ENCODE measurements at regions not wholly inside any gene's neighbourhood (a gene's known extent, or its start where the extent isn't known, plus 50 kb on each side); places are given as distances from the start of the nearest gene placed in this dataset.

DNA sequence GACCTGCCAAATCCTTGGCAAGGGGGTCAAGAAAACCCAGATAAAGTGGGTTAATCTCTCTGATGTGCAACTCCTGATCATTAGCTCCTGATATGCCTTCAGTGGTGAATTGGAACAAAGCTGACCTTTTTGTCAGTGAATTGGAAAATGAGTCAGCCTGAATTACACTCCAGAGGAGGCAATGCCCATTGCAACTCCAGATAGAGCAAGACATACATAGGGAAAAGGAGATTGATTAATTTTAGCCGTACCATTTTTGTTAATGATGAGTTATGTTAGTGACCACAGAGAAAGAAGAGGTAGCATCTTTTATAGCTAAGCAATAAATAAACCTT is 195.2 kb upstream of the CADPS start:
- Histone ChIP-seq H3K9ac (ENCODE audit: low read depth, low read length) (no peak overlapping the region), H3K27me3 (ENCODE audit: control insufficient read depth, insufficient read depth, low read length) (no peaks in the 10 kb centered on the region), H3K4me1 (ENCODE audit: control insufficient read depth, insufficient read depth, low read length) (no peaks in the 10 kb centered on the region), H3K9me3 (ENCODE audit: control insufficient read depth, insufficient read depth, low read length) (no peaks in the 10 kb centered on the region), H3K4me3 (ENCODE audit: low read depth, low read length) (no peak overlapping the region), H3K36me3 (ENCODE audit: control insufficient read depth, insufficient read depth, low read length) (no peaks in the 10 kb centered on the region)

DNA sequence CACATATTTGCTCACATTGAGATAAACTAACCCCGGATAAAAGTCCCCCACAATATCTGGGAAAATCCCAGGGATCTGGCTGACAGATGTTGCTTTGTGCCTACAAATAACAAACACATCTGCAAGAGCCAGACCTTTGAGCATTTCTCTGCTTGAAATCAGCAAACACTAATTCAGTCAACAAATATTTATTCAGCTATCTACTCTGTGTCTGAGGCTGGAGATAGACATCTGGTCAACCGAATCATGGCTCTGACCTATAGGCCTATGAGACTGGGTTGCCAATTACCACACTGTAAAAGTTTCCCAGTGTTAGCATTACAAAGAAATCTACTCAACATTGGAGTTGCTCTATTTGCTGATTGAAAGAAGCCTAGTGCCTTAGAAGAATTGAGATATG is 201.1 kb upstream of the CADPS start:
- no peaks in the 10 kb centered on the region for H3K9me3 ChIP-seq (ENCODE audit: control insufficient read depth, insufficient read depth, low read length)
- H3K4me1 ChIP-seq (ENCODE audit: control insufficient read depth, insufficient read depth, low read length) = peaks cover 6% of the 10 kb centered on the region
- no peak overlapping the region for H3K9ac ChIP-seq (ENCODE audit: low read depth, low read length)
- no peaks in the 10 kb centered on the region for H3K36me3 ChIP-seq (ENCODE audit: control insufficient read depth, insufficient read depth, low read length)
- H3K27me3 ChIP-seq (ENCODE audit: control insufficient read depth, insufficient read depth, low read length) = no peaks in the 10 kb centered on the region
- no peak overlapping the region for H3K4me3 ChIP-seq (ENCODE audit: low read depth, low read length)

DNA sequence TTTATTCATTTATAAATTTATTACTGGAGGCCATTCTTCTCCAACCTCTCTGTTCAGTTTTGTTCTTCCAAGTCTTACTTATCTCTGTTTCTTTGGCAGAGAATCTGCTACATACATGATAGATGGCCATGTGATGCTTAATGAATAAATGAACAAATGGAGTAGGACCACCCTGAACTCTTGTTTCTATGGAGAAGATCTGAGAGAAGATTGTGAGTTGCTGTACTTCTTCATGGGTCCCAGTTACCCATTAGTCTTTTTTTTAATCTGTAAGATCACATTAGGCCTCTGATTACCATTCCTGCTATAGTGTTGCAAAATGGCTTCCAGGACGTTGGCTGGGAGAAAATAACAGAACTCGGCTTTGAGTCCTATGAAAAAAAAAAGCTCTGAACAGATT is 191.9 kb upstream of the SYNPR start:
- no peaks in the 10 kb centered on the region for H3K36me3 ChIP-seq (ENCODE audit: control insufficient read depth, insufficient read depth, low read length)
- H3K9ac ChIP-seq (ENCODE audit: low read depth, low read length) = no peak overlapping the region
- no peaks in the 10 kb centered on the region for H3K9me3 ChIP-seq (ENCODE audit: control insufficient read depth, insufficient read depth, low read length)
- H3K4me3 ChIP-seq (ENCODE audit: low read depth, low read length) = no peak overlapping the region
- peaks cover 16% of the 10 kb centered on the region for H3K4me1 ChIP-seq (ENCODE audit: control insufficient read depth, insufficient read depth, low read length)
- no peaks in the 10 kb centered on the region for H3K27me3 ChIP-seq (ENCODE audit: control insufficient read depth, insufficient read depth, low read length)

DNA sequence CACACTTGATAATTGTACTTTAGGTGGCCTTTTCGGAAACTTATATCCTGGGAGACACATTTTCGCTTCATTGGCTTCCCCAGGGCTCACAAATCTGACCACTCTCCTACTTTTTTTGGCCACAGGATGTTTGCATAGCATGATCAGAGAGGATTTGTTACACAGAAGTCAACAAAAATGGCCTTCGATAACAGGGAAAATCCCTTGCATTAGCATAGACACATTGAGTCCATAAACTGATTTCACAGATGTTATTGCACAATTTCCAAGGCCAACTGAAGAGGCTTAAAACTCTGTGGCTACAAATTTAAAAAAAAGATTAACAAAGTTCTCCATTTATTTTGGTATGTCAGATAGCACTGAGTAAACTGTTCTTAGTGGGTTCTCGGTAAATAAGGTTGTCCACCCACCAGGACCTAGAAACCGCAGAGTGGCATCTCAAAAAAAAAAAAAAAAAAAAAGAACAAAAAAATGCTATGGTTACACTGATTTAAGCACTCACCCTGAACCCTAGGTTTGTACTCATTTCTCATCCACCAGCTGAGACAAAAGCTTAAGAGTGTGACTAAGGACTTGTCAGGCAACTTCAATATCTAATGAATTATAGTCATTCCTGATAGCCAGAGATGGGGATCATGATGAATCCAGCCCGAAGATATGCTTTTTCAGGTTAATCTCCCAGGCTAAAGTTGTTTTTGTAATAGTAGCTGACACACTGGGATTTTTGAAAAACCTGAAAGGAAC is 188.9 kb upstream of the SYNPR start:
- H3K9me3 ChIP-seq (ENCODE audit: control insufficient read depth, insufficient read depth, low read length) = no peaks in the 10 kb centered on the region
- no peak overlapping the region for H3K4me3 ChIP-seq (ENCODE audit: low read depth, low read length)
- H3K27me3 ChIP-seq (ENCODE audit: control insufficient read depth, insufficient read depth, low read length) = no peaks in the 10 kb centered on the region
- no peaks in the 10 kb centered on the region for H3K36me3 ChIP-seq (ENCODE audit: control insufficient read depth, insufficient read depth, low read length)
- H3K4me1 ChIP-seq (ENCODE audit: control insufficient read depth, insufficient read depth, low read length) = peaks cover 32% of the 10 kb centered on the region
- H3K9ac ChIP-seq (ENCODE audit: low read depth, low read length) = no peak overlapping the region

DNA sequence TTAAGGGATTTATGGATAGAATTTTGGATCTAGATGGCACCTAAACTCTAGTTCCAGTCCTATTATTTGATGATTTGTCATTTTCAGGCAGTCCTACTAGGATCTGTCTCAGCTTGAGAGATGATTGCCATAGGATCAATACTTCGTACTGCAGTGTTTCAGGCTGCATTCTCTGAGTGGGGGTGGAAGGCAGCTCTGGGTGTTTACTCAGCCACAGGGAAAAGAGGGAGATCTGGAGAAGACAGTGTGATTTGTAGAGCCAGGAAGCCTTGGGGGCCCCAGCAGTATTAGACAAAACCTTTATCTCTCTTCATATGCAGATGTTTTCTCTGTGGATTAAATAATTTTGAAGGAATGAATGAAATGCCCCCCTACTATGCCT is 188.4 kb upstream of the SYNPR start:
- H3K4me3 ChIP-seq (ENCODE audit: low read depth, low read length) = no peak overlapping the region
- H3K4me1 ChIP-seq (ENCODE audit: control insufficient read depth, insufficient read depth, low read length) = peaks cover 34% of the 10 kb centered on the region
- H3K27me3 ChIP-seq (ENCODE audit: control insufficient read depth, insufficient read depth, low read length) = no peaks in the 10 kb centered on the region
- no peaks in the 10 kb centered on the region for H3K9me3 ChIP-seq (ENCODE audit: control insufficient read depth, insufficient read depth, low read length)
- no peaks in the 10 kb centered on the region for H3K36me3 ChIP-seq (ENCODE audit: control insufficient read depth, insufficient read depth, low read length)
- H3K9ac ChIP-seq (ENCODE audit: low read depth, low read length) = peak overlapping the region; percentile 42

DNA sequence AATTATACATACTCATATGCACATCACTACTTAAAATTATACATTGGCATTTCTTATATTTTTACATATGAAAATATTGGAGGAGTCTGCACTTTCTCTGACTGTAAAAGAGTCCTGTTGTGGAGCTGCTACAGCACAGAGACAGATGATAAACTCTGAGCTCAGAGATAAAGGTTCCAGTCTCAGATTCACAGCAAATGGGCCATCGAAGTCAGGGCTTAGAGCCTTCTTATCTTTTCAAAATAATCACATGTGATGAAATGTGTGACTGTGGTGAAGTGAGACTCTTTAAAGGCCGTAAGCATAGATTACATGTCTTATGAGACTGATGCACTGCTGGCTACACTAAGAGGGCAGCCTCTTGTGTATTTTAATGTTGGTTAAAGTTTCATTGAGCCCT is 187.5 kb upstream of the SYNPR start:
- H3K4me1 ChIP-seq (ENCODE audit: control insufficient read depth, insufficient read depth, low read length) = peaks cover 40% of the 10 kb centered on the region
- H3K36me3 ChIP-seq (ENCODE audit: control insufficient read depth, insufficient read depth, low read length) = no peaks in the 10 kb centered on the region
- no peak overlapping the region for H3K4me3 ChIP-seq (ENCODE audit: low read depth, low read length)
- no peak overlapping the region for H3K9ac ChIP-seq (ENCODE audit: low read depth, low read length)
- no peaks in the 10 kb centered on the region for H3K9me3 ChIP-seq (ENCODE audit: control insufficient read depth, insufficient read depth, low read length)
- no peaks in the 10 kb centered on the region for H3K27me3 ChIP-seq (ENCODE audit: control insufficient read depth, insufficient read depth, low read length)

DNA sequence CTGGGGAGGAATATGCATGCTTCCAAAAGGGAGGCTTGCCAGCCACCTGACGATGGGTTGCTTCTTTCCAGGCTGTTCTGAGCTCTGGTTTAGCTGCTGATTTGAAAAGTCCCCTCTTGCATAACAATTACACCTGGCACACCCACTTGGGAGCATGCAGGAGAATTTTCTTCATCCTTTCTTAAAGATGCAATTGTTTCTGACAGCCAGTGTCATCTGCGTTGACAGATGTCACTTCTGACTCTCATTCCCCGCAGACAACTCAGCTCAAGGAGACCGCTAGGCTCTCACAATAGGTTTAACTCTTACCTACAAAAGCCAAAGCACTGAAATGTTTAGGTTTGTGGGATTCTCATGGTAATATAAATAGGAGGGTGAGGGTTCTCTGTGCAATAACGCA is 185.6 kb upstream of the SYNPR start:
- Histone ChIP-seq H3K27me3 (ENCODE audit: control insufficient read depth, insufficient read depth, low read length) (no peaks in the 10 kb centered on the region), H3K9ac (ENCODE audit: low read depth, low read length) (no peak overlapping the region), H3K36me3 (ENCODE audit: control insufficient read depth, insufficient read depth, low read length) (no peaks in the 10 kb centered on the region), H3K4me3 (ENCODE audit: low read depth, low read length) (no peak overlapping the region), H3K9me3 (ENCODE audit: control insufficient read depth, insufficient read depth, low read length) (no peaks in the 10 kb centered on the region), H3K4me1 (ENCODE audit: control insufficient read depth, insufficient read depth, low read length) (peaks cover 40% of the 10 kb centered on the region)

DNA sequence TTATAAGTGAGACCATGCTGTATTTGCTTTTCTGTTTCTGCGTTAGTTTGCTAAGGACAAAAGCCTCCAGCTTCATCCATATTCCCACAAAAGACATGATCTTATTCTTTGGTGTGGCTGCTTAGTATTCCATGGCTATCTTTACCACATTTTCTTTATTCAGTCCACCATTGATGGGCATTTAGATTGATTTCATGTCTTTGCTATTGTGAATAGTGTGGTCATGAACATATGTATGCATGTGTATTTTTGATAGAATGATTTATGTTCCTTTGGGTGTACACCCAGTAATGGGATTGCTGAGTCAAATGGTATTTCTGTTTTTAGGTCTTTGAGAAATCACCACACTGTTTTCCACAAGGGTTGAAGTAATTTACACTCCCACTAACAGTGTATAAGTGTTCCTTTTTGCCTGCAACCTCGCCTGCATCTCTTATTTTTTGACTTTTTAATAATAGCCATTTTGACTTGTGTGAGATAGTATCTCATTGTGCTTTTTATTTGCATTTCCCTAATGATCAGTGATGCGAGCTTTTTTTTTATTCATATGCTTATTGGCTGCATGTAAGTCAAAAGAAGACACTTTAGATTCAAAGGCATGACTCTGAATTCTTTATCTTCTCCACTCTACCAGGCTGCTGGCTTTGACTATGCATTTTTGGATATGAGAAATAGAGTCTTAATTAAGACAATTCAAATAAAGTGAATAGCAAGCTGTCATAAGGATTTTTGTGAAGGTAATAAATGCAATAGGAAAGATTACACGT is 183.3 kb upstream of the SYNPR start:
- Histone ChIP-seq H3K27me3 (ENCODE audit: control insufficient read depth, insufficient read depth, low read length) (no peaks in the 10 kb centered on the region), H3K4me1 (ENCODE audit: control insufficient read depth, insufficient read depth, low read length) (peaks cover 29% of the 10 kb centered on the region), H3K9me3 (ENCODE audit: control insufficient read depth, insufficient read depth, low read length) (no peaks in the 10 kb centered on the region), H3K9ac (ENCODE audit: low read depth, low read length) (no peak overlapping the region), H3K36me3 (ENCODE audit: control insufficient read depth, insufficient read depth, low read length) (no peaks in the 10 kb centered on the region), H3K4me3 (ENCODE audit: low read depth, low read length) (no peak overlapping the region)

DNA sequence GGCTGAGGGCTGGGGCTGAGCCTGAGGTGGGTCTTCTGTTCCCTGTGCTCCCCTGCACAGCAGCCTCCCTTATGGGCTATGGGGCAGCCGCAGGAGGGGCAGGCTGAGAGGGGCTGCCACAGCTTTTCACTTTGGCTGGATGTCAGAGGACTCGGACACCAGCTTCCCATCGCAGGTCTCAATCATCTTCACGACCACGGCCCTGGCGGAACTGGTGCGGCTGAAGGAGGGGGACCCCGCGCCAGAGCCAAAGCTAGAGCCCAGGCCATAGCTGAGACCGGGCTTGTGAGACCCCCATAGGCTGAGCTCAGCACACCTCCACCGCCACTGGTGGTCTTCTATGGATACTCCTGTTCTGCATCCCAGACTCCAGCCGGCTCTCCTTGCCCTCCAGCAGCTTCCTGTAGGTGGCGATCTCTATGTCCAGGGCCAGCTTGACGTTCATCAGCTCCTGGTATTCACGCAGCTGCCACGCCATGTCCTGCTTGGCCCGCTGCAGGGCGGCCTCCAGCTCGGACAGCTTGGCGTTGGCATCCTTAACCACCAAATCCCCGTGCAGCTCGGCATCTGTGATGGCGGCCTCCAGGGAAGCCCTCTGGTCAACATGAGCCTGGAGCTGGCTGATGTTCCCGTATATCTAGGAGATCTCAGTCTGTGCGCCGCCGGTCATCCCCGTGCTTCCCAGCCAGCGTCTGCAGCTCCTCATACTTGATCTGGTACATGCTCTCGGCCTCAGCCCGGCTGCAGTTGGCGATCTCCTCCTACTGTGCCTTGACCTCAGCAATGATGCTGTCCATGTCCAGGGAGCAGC is 181.7 kb upstream of the SYNPR start:
- Histone ChIP-seq H3K9ac (ENCODE audit: low read depth, low read length) (no peak overlapping the region), H3K9me3 (ENCODE audit: control insufficient read depth, insufficient read depth, low read length) (no peaks in the 10 kb centered on the region), H3K4me3 (ENCODE audit: low read depth, low read length) (no peak overlapping the region)

DNA sequence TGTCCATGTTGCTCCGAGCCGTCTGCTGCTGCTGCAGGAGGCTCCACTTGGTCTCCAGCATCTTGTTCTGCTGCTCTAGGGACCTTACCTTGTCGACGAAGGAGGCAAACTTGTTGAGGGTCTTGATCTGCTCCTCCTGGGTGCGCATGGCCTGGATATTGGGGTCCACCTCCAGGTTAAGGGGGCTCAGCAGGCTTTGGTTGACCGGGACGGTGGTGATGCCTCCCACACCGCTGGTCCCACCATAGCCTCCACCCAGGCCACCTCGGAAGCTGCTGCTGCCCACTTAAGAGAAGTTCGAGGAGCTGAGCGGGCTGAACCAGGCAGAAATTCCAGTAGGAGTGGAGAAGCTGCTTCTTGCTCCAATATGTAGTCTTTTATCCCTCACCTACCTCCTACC is 180.7 kb upstream of the SYNPR start:
- Histone ChIP-seq H3K36me3 (ENCODE audit: control insufficient read depth, insufficient read depth, low read length) (no peaks in the 10 kb centered on the region), H3K4me1 (ENCODE audit: control insufficient read depth, insufficient read depth, low read length) (peaks cover 15% of the 10 kb centered on the region), H3K9ac (ENCODE audit: low read depth, low read length) (no peak overlapping the region), H3K4me3 (ENCODE audit: low read depth, low read length) (no peak overlapping the region), H3K27me3 (ENCODE audit: control insufficient read depth, insufficient read depth, low read length) (no peaks in the 10 kb centered on the region), H3K9me3 (ENCODE audit: control insufficient read depth, insufficient read depth, low read length) (no peaks in the 10 kb centered on the region)

More for the DNA sequence above, 181.7 kb upstream of the SYNPR start:
- no peaks in the 10 kb centered on the region for H3K27me3 ChIP-seq (ENCODE audit: control insufficient read depth, insufficient read depth, low read length)
- H3K4me1 ChIP-seq (ENCODE audit: control insufficient read depth, insufficient read depth, low read length) = peaks cover 24% of the 10 kb centered on the region
- H3K36me3 ChIP-seq (ENCODE audit: control insufficient read depth, insufficient read depth, low read length) = no peaks in the 10 kb centered on the region

DNA sequence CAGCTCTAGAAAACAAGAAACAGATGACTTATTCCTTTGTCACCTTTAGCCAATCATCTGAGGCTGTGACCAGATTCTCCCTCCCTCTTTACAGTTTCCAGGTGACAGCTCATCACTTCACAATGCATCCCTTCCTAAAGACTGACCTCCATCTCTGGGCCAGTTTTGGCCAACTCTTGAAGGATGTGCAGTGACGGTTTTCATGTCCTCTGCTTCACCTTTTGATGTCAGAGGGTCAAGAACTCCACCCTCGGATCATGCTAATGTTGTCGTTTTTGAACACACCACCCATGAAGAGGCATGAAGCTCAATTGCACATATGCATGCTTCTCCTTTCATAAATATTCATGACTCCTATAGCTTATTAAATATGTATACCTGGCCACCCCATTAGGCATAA is 161.2 kb upstream of the SYNPR start:
- Histone ChIP-seq H3K4me1 (ENCODE audit: control insufficient read depth, insufficient read depth, low read length) (no peaks in the 10 kb centered on the region), H3K4me3 (ENCODE audit: low read depth, low read length) (no peak overlapping the region), H3K27me3 (ENCODE audit: control insufficient read depth, insufficient read depth, low read length) (no peaks in the 10 kb centered on the region), H3K36me3 (ENCODE audit: control insufficient read depth, insufficient read depth, low read length) (peaks cover 6% of the 10 kb centered on the region), H3K9ac (ENCODE audit: low read depth, low read length) (no peak overlapping the region), H3K9me3 (ENCODE audit: control insufficient read depth, insufficient read depth, low read length) (no peaks in the 10 kb centered on the region)

All from iPS-15b (cell line).